CD14-positive monocyte (primary cell): ENCODE measurements at regions not wholly inside any gene's neighbourhood (a gene's known extent, or its start where the extent isn't known, plus 50 kb on each side); places are given as distances from the start of the nearest gene placed in this dataset.

Experiments
- DNase-seq, 3 donors: peaks; one replicate each; pipeline ENCODE4 v3.0.0-alpha.2; 2011 to 2022
- H2AFZ ChIP-seq: 2 replicates; pipeline ENCODE4 v1.6.0; 2012; ENCODE audit warnings: mild to moderate bottlenecking, low read depth, low read length, inconsistent platforms; ENCODE audit not compliant: insufficient read depth, poor library complexity, severe bottlenecking
- H3K27ac ChIP-seq, 2 donors: 1 replicate in 1 of 2; 2 replicates in 1 of 2; pipeline ENCODE4 v1.5.1; 2012 to 2013; ENCODE audit warnings: low read length in 2 of 2, control low read depth in 1 of 2, inconsistent platforms in 1 of 2, low read depth in 1 of 2, mild to moderate bottlenecking in 1 of 2
- H3K27me3 ChIP-seq, 2 donors: one replicate each; pipeline versions ENCODE4 v1.6.0 to v1.6.1; 2011 to 2013; ENCODE audit warnings: low read length in 2 of 2; ENCODE audit not compliant: control insufficient read depth in 2 of 2, insufficient read depth in 2 of 2
- H3K36me3 ChIP-seq, 2 donors: replicated peaks in 1 of 2; 1 replicate in 1 of 2; 2 replicates in 1 of 2; pipeline versions ENCODE4 v1.5.1 to v1.6.1; 2012 to 2013; ENCODE audit warnings: low read length in 2 of 2, control low read depth in 1 of 2, inconsistent platforms in 1 of 2, mild to moderate bottlenecking in 1 of 2; ENCODE audit not compliant: insufficient read depth in 2 of 2, control insufficient read depth in 1 of 2
- H3K4me1 ChIP-seq, 2 donors: 1 replicate in 1 of 2; 2 replicates in 1 of 2; pipeline versions ENCODE4 v1.5.1 to v1.6.1; 2012 to 2013; ENCODE audit warnings: low read length in 2 of 2, control low read depth in 1 of 2, inconsistent platforms in 1 of 2, mild to moderate bottlenecking in 1 of 2, moderate library complexity in 1 of 2; ENCODE audit not compliant: insufficient read depth in 2 of 2, control insufficient read depth in 1 of 2
- H3K4me2 ChIP-seq: replicated peaks from 2 replicates; pipeline ENCODE3; 2012; ENCODE audit warnings: low read length, moderate library complexity, mild to moderate bottlenecking; ENCODE audit not compliant: poor library complexity, severe bottlenecking; ENCODE audit errors: extremely low read depth
- H3K4me3 ChIP-seq, 3 experiments: fragments of 200-600 bp in 1 of 3; sonication (generic) in 1 of 3; replicated peaks in 1 of 3; 1 replicate in 2 of 3; 2 replicates in 1 of 3; pipeline ENCODE4 v1.5.1; 2011 to 2013; ENCODE audit warnings: low read length in 3 of 3, mild to moderate bottlenecking in 3 of 3, control low read depth in 2 of 3, low read depth in 2 of 3, inconsistent platforms in 1 of 3, moderate library complexity in 1 of 3
- H3K79me2 ChIP-seq: 2 replicates; pipeline ENCODE4 v1.6.0; 2012; ENCODE audit warnings: mild to moderate bottlenecking, control low read depth, inconsistent platforms, low read length, moderate library complexity; ENCODE audit not compliant: insufficient read depth
- H3K9ac ChIP-seq: 2 replicates; pipeline ENCODE4 v1.6.0; 2017; ENCODE audit warnings: low read length, mild to moderate bottlenecking; ENCODE audit not compliant: insufficient read depth, poor library complexity, severe bottlenecking
- H3K9me3 ChIP-seq, 2 donors: replicated peaks in 1 of 2; 1 replicate in 1 of 2; 2 replicates in 1 of 2; pipeline versions ENCODE4 v1.5.1 to v1.6.1; 2012 to 2013; ENCODE audit warnings: low read length in 2 of 2, control low read depth in 1 of 2; ENCODE audit not compliant: control insufficient read depth in 1 of 2, insufficient read depth in 1 of 2
- H4K20me1 ChIP-seq: 2 replicates; pipeline ENCODE4 v1.6.0; 2012; ENCODE audit warnings: mild to moderate bottlenecking, low read length, control low read depth, moderate library complexity; ENCODE audit not compliant: insufficient read depth
- H3K27ac Mint-ChIP-seq, 7 donors: one replicate each; pipeline ENCODE4 v1.8.0; 2020; ENCODE audit warnings: mild to moderate bottlenecking in 7 of 7, mixed read lengths in 7 of 7, moderate library complexity in 6 of 7, inconsistent platforms in 2 of 7
- H3K27me3 Mint-ChIP-seq, 3 donors: one replicate each; pipeline ENCODE4 v1.8.0; 2021 to 2022; ENCODE audit warnings: low read depth in 3 of 3, mild to moderate bottlenecking in 3 of 3, mixed read lengths in 3 of 3, moderate library complexity in 3 of 3, inconsistent platforms in 1 of 3
- H3K36me3 Mint-ChIP-seq, 2 donors: one replicate each; pipeline ENCODE4 v1.8.0; 2020; ENCODE audit warnings: mixed read lengths in 2 of 2, inconsistent platforms in 1 of 2, mild to moderate bottlenecking in 1 of 2
- H3K4me1 Mint-ChIP-seq: one replicate; pipeline ENCODE4 v1.8.0; 2020; ENCODE audit warnings: mild to moderate bottlenecking, mixed read lengths
- H3K4me3 Mint-ChIP-seq, 2 donors: one replicate each; pipeline ENCODE4 v1.8.0; 2020; ENCODE audit warnings: mild to moderate bottlenecking in 2 of 2, mixed read lengths in 2 of 2, moderate library complexity in 1 of 2
- H3K9me3 Mint-ChIP-seq, 7 donors: one replicate each; pipeline ENCODE4 v1.8.0; 2020 to 2022; ENCODE audit warnings: mixed read lengths in 7 of 7, mild to moderate bottlenecking in 6 of 7, moderate library complexity in 6 of 7, inconsistent platforms in 2 of 7
- WGBS: methylation state at CpG from one replicate; pipeline ENCODE4 v1.1.5; 2013; ENCODE audit warnings: missing lambda C conversion rate; ENCODE audit not compliant: insufficient coverage; 5-methylcytosine and 5-hydroxymethylcytosine counted together
- intact Hi-C, 2 donors: fragments of 100-400 bp; cut with micrococcal nuclease; formaldehyde crosslinking; loops; one replicate each; pipeline versions ENCODE4 v1.15.0 to v1.15.1; 2023
- TF ChIP-seq, protein P1 (sequence below): fragments of 200-600 bp; IDR thresholded peaks from one replicate; pipeline ENCODE4 v1.8.0; 2022; ENCODE audit warnings: antibody characterized with exemption, mild to moderate bottlenecking

- Histone ChIP-seq H3K4me3 (no peak overlapping the region), H3K4me1 (no peaks in the 10 kb centered on the region), H3K27ac (no peak overlapping the region), H3K4me2 (no peak overlapping the region), H4K20me1 (no peaks in the 10 kb centered on the region), H3K9me3 (no peaks in the 10 kb centered on the region), H3K9ac (no peak overlapping the region), H3K27me3 (no peaks in the 10 kb centered on the region), H3K36me3 (no peaks in the 10 kb centered on the region), H3K79me2 (no peaks in the 10 kb centered on the region), H2AFZ (no peak overlapping the region)
- Mint-ChIP-seq H3K36me3 (peaks cover 0 to 7% of the 10 kb centered on the region in 2 donors), H3K9me3 (no peaks in the 10 kb centered on the region), H3K27me3 (no peaks in the 10 kb centered on the region), H3K4me1 (peaks cover 19% of the 10 kb centered on the region), H3K27ac (no peak overlapping the region), H3K4me3 (no peak overlapping the region)
- TF ChIP-seq, protein P1, sequence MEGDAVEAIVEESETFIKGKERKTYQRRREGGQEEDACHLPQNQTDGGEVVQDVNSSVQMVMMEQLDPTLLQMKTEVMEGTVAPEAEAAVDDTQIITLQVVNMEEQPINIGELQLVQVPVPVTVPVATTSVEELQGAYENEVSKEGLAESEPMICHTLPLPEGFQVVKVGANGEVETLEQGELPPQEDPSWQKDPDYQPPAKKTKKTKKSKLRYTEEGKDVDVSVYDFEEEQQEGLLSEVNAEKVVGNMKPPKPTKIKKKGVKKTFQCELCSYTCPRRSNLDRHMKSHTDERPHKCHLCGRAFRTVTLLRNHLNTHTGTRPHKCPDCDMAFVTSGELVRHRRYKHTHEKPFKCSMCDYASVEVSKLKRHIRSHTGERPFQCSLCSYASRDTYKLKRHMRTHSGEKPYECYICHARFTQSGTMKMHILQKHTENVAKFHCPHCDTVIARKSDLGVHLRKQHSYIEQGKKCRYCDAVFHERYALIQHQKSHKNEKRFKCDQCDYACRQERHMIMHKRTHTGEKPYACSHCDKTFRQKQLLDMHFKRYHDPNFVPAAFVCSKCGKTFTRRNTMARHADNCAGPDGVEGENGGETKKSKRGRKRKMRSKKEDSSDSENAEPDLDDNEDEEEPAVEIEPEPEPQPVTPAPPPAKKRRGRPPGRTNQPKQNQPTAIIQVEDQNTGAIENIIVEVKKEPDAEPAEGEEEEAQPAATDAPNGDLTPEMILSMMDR, result no peak
- intact Hi-C loops, result no loop called here
- DNase-seq, result no peak
These were observed 169.6 kb downstream of the KDM5D start for GRCh38 chrY:19574939-19575338.

DNA sequence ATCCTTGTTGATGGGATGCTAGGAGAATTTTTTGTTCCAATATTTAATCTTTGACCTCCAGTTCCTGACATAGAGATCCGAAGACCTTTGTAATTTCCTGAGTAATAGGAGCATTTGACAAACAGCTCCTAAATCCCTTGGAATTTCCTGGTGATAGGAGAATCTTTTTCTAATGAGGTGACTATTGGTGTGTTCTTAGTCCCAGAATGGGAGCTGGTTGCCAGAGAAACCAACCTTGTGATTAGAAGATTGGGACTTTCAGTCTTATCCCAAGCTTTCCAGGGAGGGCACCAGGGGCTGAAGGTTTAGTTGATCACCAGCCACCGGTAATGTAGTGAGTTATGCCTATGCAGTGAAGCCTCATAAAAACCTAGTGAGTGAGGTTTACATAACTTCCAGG lies 170.9 kb downstream of the KDM5D start:
- WGBS, result no CpG with 5 or more reads among the region's 2 CpGs
- no peak for DNase-seq
- Histone ChIP-seq H3K4me2 (no peak overlapping the region), H4K20me1 (no peaks in the 10 kb centered on the region), H3K4me1 (peaks cover 0 to 1% of the 10 kb centered on the region in 2 donors), H3K27me3 (no peaks in the 10 kb centered on the region), H3K36me3 (no peaks in the 10 kb centered on the region), H3K79me2 (no peaks in the 10 kb centered on the region), H3K9ac (no peak overlapping the region), H3K4me3 (no peak overlapping the region), H2AFZ (no peak overlapping the region), H3K9me3 (no peaks in the 10 kb centered on the region), H3K27ac (no peak overlapping the region)
- Mint-ChIP-seq H3K9me3 (no peaks in the 10 kb centered on the region), H3K36me3 (peaks cover 0 to 7% of the 10 kb centered on the region in 2 donors), H3K4me1 (peaks cover 26% of the 10 kb centered on the region), H3K27me3 (no peaks in the 10 kb centered on the region), H3K4me3 (no peak overlapping the region), H3K27ac (no peak overlapping the region)
- TF ChIP-seq, protein P1, result no peak
- intact Hi-C loops, result no loop called here
